ENCODE measurements at regions not wholly inside any gene's neighbourhood (a gene's known extent, or its start where the extent isn't known, plus 50 kb on each side); places are given as distances from the start of the nearest gene placed in this dataset.

- TF ChIP-seq UBTF (IDR thresholded peaks at IDR 0.05; ENCODE audit: borderline replicate concordance in 1 of 2, low read depth in 2 of 2, low read length in 2 of 2), result no peak
Measured at GRCh38 chr9:80806671-80807070, 882.7 kb downstream of the TLE1 start (continued).

GRCh38 chr9:80804873-80805272, 884.5 kb downstream of the TLE1 start:
- intact Hi-C loops (cut with micrococcal nuclease), result no loop called here
- Histone ChIP-seq H3K9me3 (replicated peaks; ENCODE audit: control insufficient read depth, insufficient read depth, low read depth, low read length) (no peaks in the 10 kb centered on the region; the same call in 1 of the 2 replicates), H3K4me2 (ENCODE audit: insufficient read depth, low read length) (no peak overlapping the region), H3K9ac (ENCODE audit: insufficient read depth in 1 of 2, low read depth in 2 of 2, low read length in 2 of 2) (no peak overlapping the region), H3K27ac (ENCODE audit: extremely low read depth, low read depth, low read length) (no peak overlapping the region), H3K9me1 (ENCODE audit: control insufficient read depth, insufficient read depth, low read length) (no peaks in the 10 kb centered on the region), H3K27me3 (ENCODE audit: control insufficient read depth in 2 of 2, insufficient read depth in 2 of 2, low read length in 2 of 2) (no peaks in the 10 kb centered on the region), H3K79me2 (ENCODE audit: control insufficient read depth, insufficient read depth, low read length) (no peaks in the 10 kb centered on the region), H2AFZ (ENCODE audit: low read depth, low read length) (no peak overlapping the region), H3K4me1 (replicated peaks in 1 of 2; ENCODE audit: control insufficient read depth in 2 of 2, insufficient read depth in 2 of 2, low read length in 2 of 2) (no peaks in the 10 kb centered on the region), H4K20me1 (replicated peaks; ENCODE audit: control insufficient read depth, insufficient read depth, low read length) (no peaks in the 10 kb centered on the region), H3K4me3 (no peak overlapping the region), H3K36me3 (ENCODE audit: control insufficient read depth, insufficient read depth, low read length) (no peaks in the 10 kb centered on the region)
- BruUV-seq (replicated peaks), result no TSS peak
- no peak for ATAC-seq
- no peak for DNase-seq (ENCODE audit: extremely low read depth in 1 of 4, low spot score in 3 of 4)
- in situ Hi-C loops (cut with MboI), result no loop called here
- POLR2A ChIA-PET, result no interaction called here
- no peak for FAIRE-seq
- CTCF ChIA-PET (ENCODE audit: low intra/inter-chr PET ratio), result no interaction called here
- TF ChIP-seq KDM4B (IDR thresholded peaks at IDR 0.05; ENCODE audit: borderline replicate concordance in 2 of 2, low read depth in 1 of 2) (no peak), KDM5B (IDR thresholded peaks at IDR 0.05; ENCODE audit: insufficient replicate concordance, low read depth, low read length) (no peak), ETS1 (conservative IDR thresholded peaks at IDR 0.05; ENCODE audit: control insufficient read depth, low read depth, low read length) (no peak), MED1 (CRISPR knock-in tag; IDR thresholded peaks at IDR 0.05; ENCODE audit: borderline replicate concordance) (no peak), ZZZ3 (IDR thresholded peaks at IDR 0.05) (no peak), MEF2A (IDR thresholded peaks at IDR 0.05; ENCODE audit: control insufficient read depth, low read depth, low read length) (no peak)
